ENCODE measurements at regions not wholly inside any gene's neighbourhood (a gene's known extent, or its start where the extent isn't known, plus 50 kb on each side); places are given as distances from the start of the nearest gene placed in this dataset.

DNA sequence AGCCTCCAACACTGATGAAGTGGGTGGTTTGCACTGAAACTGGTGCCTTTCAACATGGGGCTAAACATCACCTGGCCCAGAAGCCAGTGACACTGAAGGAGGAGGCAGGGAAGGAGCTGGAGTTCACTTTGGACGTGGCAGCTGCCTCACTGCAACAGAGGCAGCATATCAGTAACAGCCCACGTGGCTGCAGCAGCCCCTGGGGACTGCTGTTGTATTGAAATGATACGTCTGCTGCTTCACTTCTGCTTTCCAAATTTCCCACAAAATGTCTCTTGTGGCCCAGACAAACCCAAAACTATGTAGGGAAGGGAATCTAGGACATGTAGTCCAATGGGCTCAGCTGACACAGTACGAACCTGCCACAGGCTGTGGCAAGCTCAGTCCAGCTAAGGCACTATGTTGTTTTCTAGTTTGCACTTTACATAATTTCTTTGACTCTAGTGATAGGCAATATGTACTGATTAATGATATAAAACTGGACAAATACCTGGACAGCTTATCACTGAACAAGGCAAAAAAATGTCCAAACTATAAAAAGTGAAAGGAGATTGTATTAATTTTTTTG lies 84.7 kb upstream of the RAPGEF2 start:
- CTCF ChIA-PET = interaction anchor here (0.5 to 1.1 kb wide), 3 partner anchors 11 to 44 kb away, joined by 3 to 4 read pairs (median 4); no protein-coding TSS in a partner anchor
- no peaks in the 10 kb centered on the region for H3K27me3 Mint-ChIP-seq (ENCODE audit: insufficient read depth, unreplicated experiment)
- intact Hi-C loops (cut with micrococcal nuclease) = no loop called here
- H3K36me3 Mint-ChIP-seq (ENCODE audit: insufficient read depth, unreplicated experiment) = no peaks in the 10 kb centered on the region
- no peak overlapping the region for H3K27ac Mint-ChIP-seq (ENCODE audit: low read depth, unreplicated experiment)
- no peak overlapping the region for H3K4me3 Mint-ChIP-seq (ENCODE audit: unreplicated experiment)
- TF ChIP-seq, protein P1, sequence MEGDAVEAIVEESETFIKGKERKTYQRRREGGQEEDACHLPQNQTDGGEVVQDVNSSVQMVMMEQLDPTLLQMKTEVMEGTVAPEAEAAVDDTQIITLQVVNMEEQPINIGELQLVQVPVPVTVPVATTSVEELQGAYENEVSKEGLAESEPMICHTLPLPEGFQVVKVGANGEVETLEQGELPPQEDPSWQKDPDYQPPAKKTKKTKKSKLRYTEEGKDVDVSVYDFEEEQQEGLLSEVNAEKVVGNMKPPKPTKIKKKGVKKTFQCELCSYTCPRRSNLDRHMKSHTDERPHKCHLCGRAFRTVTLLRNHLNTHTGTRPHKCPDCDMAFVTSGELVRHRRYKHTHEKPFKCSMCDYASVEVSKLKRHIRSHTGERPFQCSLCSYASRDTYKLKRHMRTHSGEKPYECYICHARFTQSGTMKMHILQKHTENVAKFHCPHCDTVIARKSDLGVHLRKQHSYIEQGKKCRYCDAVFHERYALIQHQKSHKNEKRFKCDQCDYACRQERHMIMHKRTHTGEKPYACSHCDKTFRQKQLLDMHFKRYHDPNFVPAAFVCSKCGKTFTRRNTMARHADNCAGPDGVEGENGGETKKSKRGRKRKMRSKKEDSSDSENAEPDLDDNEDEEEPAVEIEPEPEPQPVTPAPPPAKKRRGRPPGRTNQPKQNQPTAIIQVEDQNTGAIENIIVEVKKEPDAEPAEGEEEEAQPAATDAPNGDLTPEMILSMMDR (IDR thresholded peaks at IDR 0.05; ENCODE audit: unreplicated experiment) = no peak
- no peaks in the 10 kb centered on the region for H3K4me1 Mint-ChIP-seq (ENCODE audit: insufficient read depth, unreplicated experiment)
- no TSS peak for BruUV-seq (replicated peaks)
- POLR2A ChIA-PET = interaction anchor here (0.6 kb wide), 1 partner anchor 21 kb away, joined by 3 read pairs; no protein-coding TSS in a partner anchor
- no peaks in the 10 kb centered on the region for H3K9me3 Mint-ChIP-seq (ENCODE audit: unreplicated experiment)
- DNase-seq (ENCODE audit: unreplicated experiment) = no peak

DNA sequence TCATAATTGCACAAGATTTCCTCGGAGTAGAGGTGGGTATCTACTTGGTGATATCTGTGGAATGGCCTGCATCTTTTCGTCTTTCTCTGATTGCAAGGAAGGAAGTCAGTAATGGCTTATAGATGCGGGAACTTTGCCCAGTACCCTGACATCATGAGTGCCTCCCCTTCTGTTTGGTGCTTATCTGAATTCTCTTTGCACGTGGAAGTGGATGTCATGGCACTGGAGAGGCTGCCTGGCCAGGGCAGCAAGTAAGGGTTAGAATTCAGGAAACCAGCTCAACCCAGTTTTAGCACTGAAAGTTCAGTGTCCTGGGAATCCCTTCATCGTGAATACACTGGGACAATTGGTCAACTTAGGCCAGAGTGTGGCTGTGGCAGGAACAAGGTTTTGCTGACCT lies 83.5 kb upstream of the RAPGEF2 start:
- Mint-ChIP-seq H3K9me3 (ENCODE audit: unreplicated experiment) (no peaks in the 10 kb centered on the region), H3K27ac (ENCODE audit: low read depth, unreplicated experiment) (no peak overlapping the region), H3K36me3 (ENCODE audit: insufficient read depth, unreplicated experiment) (no peaks in the 10 kb centered on the region), H3K4me3 (ENCODE audit: unreplicated experiment) (no peak overlapping the region), H3K4me1 (ENCODE audit: insufficient read depth, unreplicated experiment) (no peaks in the 10 kb centered on the region), H3K27me3 (ENCODE audit: insufficient read depth, unreplicated experiment) (no peaks in the 10 kb centered on the region)
- POLR2A ChIA-PET = no interaction called here
- intact Hi-C loops (cut with micrococcal nuclease) = no loop called here
- no peak for DNase-seq (ENCODE audit: unreplicated experiment)
- BruUV-seq (replicated peaks) = no TSS peak
- TF ChIP-seq, protein P1 (IDR thresholded peaks at IDR 0.05; ENCODE audit: unreplicated experiment) = no peak
- CTCF ChIA-PET = interaction anchor here (0.7 kb wide), 1 partner anchor 168 kb away, joined by 4 read pairs; no protein-coding TSS in a partner anchor

DNA sequence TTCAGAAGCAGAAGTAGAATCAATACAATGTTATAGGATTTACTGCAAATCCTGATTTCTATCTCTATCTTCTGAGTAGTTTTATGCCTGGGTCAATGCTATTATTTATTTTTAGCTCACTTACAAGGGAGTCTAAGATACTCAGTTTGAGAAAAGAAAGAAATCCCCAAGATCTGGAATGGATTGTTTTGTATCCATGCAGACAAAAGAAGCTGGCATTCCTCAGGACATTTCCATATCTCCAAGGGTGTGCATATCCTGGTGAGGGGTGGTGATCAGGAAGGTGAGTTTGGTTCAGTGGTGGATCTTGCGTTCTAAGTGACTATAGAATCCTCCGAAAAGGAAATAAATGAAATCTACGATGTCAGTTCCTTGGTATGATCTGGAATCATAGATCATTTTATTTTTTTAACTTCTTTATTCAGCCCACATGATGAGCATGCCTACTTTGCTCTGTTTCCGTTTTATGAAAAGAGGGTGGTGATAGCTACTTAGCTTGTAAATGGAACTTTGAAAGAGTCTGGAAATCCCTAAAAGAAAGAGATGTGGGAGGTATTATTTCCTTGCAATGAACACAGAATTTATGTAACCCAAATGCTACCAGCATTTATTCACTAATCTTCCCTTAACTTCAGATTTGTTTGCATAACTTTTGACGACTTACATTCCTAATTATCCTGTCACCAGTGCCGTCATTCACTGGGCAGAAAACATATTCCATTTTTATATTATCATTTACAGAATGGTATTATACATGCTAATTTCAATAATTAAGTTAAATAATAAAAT lies 81.1 kb upstream of the RAPGEF2 start:
- TF ChIP-seq, protein P1 (IDR thresholded peaks at IDR 0.05; ENCODE audit: unreplicated experiment) = no peak
- no peak for DNase-seq (ENCODE audit: unreplicated experiment)
- Mint-ChIP-seq H3K27me3 (ENCODE audit: insufficient read depth, unreplicated experiment) (no peaks in the 10 kb centered on the region), H3K4me3 (ENCODE audit: unreplicated experiment) (no peak overlapping the region), H3K4me1 (ENCODE audit: insufficient read depth, unreplicated experiment) (no peaks in the 10 kb centered on the region), H3K9me3 (ENCODE audit: unreplicated experiment) (no peaks in the 10 kb centered on the region), H3K27ac (ENCODE audit: low read depth, unreplicated experiment) (no peak overlapping the region), H3K36me3 (ENCODE audit: insufficient read depth, unreplicated experiment) (no peaks in the 10 kb centered on the region)
- POLR2A ChIA-PET = interaction anchor here (1.5 kb wide), 1 partner anchor 11 kb away, joined by 4 read pairs; no protein-coding TSS in a partner anchor
- CTCF ChIA-PET = interaction anchor here (0.6 kb wide), 1 partner anchor 337 kb away, joined by 3 read pairs; no protein-coding TSS in a partner anchor
- BruUV-seq (replicated peaks) = no TSS peak
- intact Hi-C loops (cut with micrococcal nuclease) = loop anchor here (5.0 kb wide), 1 partner anchor 164 kb away; no protein-coding TSS in a partner anchor

DNA sequence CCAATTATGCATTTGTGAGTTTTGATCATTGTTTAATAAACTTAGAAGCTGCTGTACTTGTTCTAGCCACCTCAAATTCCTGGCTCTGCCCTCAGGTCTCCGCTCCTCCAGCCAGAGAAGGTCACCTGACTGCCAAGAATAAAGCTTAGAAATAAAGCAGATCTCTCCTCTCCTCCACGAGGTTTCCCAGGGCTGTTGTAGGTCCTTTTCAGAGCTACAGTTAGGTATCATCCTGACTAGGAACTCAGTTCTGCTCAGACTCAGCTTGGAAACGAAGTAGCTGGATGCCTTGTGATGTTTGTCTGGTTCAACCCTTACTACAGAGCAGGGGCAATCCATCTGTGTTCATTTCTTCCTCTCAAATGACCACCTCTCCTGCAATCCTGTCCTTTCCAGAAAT lies 79.1 kb upstream of the RAPGEF2 start:
- DNase-seq (ENCODE audit: unreplicated experiment) = no peak
- POLR2A ChIA-PET = interaction anchor here (1.1 kb wide), 1 partner anchor 31 kb away, joined by 5 read pairs; no protein-coding TSS in a partner anchor
- Mint-ChIP-seq H3K9me3 (ENCODE audit: unreplicated experiment) (no peaks in the 10 kb centered on the region), H3K27ac (ENCODE audit: low read depth, unreplicated experiment) (no peak overlapping the region), H3K36me3 (ENCODE audit: insufficient read depth, unreplicated experiment) (no peaks in the 10 kb centered on the region), H3K4me3 (ENCODE audit: unreplicated experiment) (no peak overlapping the region), H3K27me3 (ENCODE audit: insufficient read depth, unreplicated experiment) (no peaks in the 10 kb centered on the region), H3K4me1 (ENCODE audit: insufficient read depth, unreplicated experiment) (no peaks in the 10 kb centered on the region)
- intact Hi-C loops (cut with micrococcal nuclease) = loop anchor here (5.0 kb wide), 1 partner anchor 166 kb away; no protein-coding TSS in a partner anchor
- CTCF ChIA-PET = no interaction called here
- TF ChIP-seq, protein P1 (IDR thresholded peaks at IDR 0.05; ENCODE audit: unreplicated experiment) = no peak
- BruUV-seq (replicated peaks) = no TSS peak
